GM21367 (cell line): ENCODE measurements at regions not wholly inside any gene's neighbourhood (a gene's known extent, or its start where the extent isn't known, plus 50 kb on each side); places are given as distances from the start of the nearest gene placed in this dataset.

Source experiments
- ATAC-seq: cut with Tn5 transposase; IDR thresholded peaks from one replicate; pipeline ENCODE4 v1.9.1; 2021; ENCODE audit not compliant: unreplicated experiment

DNA sequence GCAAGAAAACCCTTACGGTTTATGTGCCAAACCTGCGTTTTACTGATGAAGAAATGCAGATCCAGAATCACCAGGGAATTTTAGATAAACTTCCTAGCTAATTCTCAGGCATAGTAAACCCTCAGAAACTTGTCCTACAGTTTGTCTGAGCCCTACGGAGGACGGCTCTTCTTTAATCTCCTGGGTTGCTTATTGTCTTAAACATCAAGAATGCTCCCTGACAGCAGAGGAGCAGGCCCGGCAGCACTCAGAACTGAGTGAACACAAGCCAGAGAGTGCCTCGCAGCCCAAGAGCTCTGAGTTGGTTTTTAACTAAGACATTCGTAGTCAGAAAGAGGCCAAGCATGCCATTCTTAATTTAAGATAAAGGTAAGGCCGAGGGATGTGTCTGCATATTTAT lies 114.7 kb upstream of the ERCC6L2 start:
- no peak for ATAC-seq

DNA sequence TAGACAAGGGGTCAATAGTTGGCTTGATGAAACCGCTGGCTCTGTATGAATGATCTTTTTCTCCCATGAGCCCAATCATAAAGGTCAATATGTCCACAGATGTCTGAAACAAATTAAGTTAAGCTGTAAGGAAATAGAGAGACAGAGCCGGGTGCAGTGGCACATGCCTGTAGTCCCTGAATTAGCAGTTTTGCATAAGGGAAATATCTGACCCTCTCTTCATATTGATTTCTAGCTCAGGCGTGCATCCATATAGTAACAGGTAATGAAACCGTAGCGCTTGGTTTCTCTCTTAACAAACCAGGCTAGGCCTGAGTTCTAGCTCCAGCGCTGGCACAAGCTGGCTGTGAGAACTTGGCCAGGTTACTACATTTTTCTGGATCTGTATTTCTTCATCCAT lies 118.1 kb upstream of the ERCC6L2 start:
- no peak for ATAC-seq

DNA sequence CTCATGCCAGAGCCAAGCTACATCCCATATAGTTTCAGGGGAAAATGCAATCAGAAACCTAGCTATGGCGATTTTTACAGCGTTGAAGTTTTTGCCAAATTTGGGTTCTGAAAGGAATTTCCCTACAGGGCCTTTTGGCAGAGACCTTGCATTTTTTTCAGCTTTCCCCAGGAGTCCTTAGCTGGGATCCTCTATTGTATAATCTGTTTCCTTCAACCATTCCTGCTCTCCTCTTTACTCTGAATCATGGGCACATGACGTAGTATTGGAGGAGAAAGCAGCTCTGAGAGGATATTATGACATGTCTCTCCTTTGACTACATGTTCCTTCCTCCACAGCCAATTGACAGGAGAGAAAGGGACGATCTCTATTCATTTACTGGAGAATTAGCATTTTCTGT lies 118.5 kb upstream of the ERCC6L2 start:
- no peak for ATAC-seq

- ATAC-seq: no peak
Observed at GRCh38 chr9:95756101-95756500, 119.4 kb upstream of the ERCC6L2 start.

GRCh38 chr9:95755421-95755730 lies 120.1 kb upstream of the ERCC6L2 start:
- no peak for ATAC-seq

GRCh38 chr9:95754533-95755420 lies 120.7 kb upstream of the ERCC6L2 start:
- ATAC-seq: no peak

GRCh38 chr9:95753762-95754465 lies 121.6 kb upstream of the ERCC6L2 start:
- ATAC-seq: no peak

DNA sequence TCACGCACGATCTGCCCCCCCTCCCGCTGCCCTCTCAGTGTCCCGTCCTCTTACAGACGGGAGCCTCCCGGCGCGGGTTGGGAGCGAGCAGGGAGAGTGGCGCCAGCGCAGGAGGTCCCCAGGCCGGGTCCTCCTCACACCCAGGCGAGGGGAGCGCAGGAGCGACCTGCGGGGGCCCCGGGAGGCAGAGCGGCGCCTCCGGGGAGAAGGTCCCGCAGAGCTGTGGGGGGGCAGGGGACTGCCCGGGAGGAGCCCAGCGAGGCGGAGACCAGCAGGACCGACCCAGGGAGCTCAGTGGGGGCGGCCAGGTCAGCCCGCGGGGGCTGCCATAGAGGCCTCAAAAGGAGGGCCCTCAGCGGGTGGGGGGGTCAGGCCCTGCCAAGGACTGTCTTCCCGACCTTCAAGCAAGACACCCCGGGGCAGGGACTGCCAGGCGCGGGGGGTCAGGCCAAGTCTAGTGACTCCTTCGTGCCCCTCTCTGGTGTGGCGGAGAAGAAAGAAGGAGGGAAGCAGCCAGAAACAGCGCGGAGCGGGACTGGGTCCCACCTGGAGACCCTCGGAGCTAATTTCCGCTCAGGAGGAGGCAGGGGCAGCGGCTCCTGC lies 123.3 kb upstream of the ERCC6L2 start:
- no peak for ATAC-seq

GRCh38 chr9:95751520-95751790 lies 124.0 kb upstream of the ERCC6L2 start:
- ATAC-seq: no peak

DNA sequence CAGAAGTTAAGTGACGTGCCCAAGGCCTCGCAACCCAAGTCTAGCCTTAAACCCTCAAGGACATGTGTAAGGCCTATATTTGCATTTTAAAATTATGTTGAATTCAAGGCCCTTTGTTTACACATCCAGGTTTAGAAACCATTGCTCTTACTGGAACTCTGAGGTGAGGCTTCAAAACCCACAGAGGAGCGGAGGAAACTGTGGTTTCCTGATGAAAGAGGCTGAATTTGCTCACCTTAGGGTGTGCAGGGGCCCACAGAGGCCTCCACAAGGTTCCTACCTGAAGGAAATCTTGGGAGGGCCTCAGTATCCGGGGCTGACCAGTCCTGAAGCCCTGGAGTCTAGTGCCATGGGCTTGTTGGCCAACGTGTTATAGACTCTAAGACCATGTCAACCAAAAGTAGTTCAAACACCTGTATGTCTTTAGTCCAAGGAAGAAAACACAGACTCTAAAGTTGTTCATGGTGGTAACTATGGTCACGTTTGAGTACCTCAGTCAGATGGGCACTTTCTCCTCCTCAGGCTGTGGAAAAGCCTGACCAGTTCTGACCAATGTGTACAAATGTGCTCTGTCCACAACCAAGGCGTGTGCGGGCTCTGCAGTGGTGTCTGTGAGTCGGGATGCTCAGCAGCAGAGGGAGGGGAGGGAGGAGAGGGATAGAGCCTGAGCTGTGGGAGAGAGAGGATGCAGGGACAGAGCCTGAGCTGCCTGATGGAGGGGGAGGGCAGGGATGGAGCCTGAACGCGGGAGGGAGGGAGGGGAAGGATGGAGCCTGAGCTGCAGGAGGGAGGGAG lies 124.6 kb upstream of the ERCC6L2 start:
- no peak for ATAC-seq

DNA sequence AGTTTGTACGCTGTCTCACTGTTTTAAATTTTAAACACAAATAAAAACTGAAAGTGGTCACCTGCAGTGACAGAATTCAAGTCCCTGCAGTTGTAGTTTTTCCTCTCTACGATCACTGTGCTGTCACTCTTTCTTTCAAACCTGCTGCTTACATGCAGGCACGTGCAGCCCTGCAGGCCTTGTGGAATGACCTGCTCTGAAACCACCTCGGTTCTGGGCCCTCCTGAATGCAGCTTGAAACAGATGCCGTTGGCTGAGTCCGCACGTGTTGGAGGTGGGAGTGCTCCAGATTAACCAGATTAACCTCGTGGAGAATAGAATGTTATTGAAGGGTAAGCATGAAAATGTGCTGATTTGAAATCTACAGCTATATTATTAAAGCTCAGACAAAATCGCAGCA lies 126.0 kb upstream of the ERCC6L2 start:
- no peak for ATAC-seq

DNA sequence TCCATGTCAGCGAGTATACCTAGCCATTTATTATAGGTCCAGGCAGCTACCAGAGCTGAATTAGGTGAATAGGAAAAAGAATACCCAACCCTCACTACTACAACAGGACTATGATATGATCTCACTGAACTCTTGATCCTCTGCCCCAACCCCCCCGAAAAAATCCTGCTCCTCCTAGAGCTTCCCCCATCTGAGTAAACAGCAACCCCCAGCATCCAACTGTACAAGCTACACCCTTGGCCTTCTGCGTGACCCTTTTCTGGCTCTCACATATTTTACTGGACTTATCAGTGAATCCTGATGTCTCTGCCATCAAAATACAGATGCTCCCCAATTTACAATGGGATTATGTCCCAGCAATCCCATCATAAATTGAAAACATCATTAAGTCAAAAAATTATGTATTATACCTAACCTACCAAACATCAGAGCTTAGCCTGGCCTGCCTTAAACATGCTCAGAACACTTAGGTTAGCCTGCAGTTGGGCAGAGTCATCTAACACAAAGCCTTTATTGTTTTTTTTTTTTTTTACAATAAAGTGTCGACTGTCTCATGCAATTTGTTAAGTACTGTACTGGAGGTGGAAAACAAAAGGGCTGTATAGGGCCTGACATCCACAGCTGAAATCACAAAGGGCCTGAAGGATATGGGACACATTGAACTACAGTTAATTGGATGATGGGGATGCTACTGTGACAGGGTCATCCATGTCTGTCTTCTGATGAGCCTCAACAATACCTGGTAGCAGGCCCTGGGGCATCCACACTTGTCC lies 128.9 kb upstream of the ERCC6L2 start:
- ATAC-seq: no peak

GRCh38 chr9:95742821-95743220 lies 132.7 kb upstream of the ERCC6L2 start:
- ATAC-seq: no peak

DNA sequence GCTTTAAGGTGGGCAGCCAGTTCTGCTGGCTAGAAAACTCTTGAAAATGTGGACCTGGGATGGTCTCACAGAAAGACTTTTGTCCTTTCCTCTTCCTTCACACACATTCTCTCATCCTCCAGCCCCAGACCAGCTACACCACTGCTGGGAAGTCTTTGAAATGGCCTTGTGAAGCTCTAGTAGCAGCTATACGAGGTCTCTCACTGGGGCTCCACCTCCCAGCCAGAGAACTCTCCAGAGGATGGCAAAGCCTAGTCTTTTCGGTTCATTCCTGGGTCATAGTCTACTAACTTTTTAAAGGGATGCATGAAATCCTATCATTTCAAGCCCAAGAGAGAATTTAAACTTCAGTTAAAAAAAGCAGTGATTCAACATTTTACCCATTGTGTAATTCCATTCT lies 133.9 kb upstream of the ERCC6L2 start:
- ATAC-seq: no peak

GRCh38 chr9:95740217-95741004 lies 135.1 kb upstream of the ERCC6L2 start:
- no peak for ATAC-seq

- ATAC-seq: no peak
Observed at GRCh38 chr9:95738438-95738837, 137.1 kb upstream of the ERCC6L2 start.

- no peak for ATAC-seq
Observed at GRCh38 chr9:95736891-95737522, 138.5 kb upstream of the ERCC6L2 start.

DNA sequence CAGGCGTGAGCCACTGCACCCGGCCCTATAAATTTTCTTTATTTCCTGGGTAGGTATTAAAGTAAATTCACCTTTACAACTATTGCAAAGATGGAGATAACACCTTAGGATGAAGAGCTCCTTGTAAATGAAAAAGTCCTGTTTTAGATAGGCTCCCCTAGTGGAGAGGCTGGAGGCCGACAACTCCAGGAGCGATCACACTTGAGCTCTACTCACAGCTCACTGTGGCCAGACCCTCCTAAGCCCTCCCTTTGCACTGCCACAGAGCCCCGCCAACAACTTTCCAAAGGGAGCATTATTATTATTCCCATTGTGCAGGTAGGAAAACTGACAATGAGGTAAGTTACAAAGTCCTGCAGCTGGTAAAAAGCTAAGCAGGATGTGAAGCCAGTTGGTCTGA lies 139.1 kb upstream of the ERCC6L2 start:
- no peak for ATAC-seq

DNA sequence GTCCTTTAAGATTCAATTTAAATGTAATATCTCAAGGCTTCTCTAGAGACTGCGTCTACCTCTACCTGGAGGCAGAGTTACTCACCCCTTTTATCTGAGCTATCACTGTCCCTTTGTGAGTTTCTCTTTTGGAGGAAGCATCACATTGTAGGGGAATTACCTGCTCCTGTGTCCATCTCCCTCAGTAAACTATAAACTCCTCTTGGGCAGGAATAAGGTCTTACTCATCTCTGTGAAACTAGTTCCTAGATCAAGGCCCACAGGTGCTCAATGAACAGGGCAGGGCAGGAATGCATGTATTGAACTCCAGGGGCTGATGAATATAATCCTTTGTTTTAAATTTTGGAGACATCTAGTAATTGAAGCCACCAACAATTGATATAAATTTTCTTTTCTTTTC lies 139.8 kb upstream of the ERCC6L2 start:
- no peak for ATAC-seq
